ENCODE measurements at regions not wholly inside any gene's neighbourhood (a gene's known extent, or its start where the extent isn't known, plus 50 kb on each side); places are given as distances from the start of the nearest gene placed in this dataset.

DNA sequence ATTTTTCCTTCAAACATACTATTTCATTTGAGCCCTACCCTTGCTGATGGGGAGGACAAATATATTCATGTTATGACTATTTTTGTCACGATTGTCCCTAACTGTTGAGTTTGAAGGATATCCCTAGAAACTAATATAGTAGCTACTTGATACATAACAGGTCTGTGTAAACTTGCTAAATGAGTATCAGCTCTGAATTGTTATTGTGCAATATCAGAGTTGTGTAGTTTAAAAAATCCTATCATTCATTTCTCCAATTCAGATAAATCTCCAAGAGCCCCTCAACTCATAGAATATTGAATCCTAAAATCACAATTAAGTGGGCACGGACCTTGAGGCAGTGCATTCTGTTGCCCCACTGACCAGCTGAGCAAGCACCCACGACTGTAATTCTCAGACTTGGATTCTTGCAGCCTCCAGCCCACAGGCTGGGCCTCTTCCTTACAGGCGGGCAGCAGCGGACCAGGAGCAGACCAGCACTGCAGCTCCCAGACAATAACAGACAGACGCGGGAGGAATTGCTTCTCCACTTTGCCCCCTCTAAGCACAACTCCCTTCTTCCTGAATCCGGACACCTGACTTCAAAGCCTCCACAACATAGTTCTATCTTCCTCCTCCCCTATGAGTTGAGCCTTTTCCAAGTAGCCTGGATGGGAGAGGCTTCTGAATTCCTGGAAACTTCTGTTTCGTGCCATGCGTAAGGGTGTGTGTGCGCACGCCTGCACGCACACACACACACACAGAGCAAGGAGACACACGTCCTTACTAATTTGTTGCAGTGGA lies 337.6 kb upstream of the ARGLU1 start:
- no peak for DNase-seq

DNA sequence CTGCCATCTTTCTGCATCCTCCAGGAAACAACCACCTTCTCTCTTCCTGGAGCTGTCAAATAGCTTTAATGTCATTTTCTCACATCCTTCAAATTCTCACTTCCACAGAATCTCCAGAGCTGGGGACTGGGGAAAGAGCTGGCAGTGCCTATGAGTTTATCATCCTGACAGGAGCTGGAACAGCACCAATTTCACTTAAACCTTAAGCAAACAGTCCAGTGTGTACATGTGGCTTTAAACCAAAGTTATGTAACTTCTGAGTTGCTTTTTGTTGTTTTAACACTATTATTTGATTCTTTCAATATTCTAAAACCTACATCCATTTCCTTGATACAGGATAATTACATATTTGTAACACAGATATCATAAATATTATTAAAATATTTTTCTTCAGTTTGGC lies 331.5 kb upstream of the ARGLU1 start:
- DNase-seq = no peak

DNA sequence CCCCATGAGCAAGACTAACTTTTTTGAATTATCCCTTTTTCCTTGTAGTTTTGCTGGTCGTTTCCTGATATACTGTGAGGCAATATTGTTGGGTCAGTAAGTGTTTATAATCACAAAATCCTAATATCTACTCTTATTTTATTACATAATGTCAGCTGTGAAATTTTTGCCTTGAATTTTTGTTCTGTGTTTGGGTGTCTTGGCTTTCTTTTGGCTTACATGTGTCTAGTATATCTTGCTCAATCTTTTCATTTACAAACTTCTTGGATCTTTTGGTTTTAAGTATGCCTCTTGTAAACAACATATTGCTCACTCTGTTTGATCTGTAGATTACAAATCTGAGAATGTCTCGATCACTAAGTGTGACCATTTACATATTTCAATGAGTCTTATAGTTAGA lies 330.3 kb upstream of the ARGLU1 start:
- no peak for DNase-seq

DNA sequence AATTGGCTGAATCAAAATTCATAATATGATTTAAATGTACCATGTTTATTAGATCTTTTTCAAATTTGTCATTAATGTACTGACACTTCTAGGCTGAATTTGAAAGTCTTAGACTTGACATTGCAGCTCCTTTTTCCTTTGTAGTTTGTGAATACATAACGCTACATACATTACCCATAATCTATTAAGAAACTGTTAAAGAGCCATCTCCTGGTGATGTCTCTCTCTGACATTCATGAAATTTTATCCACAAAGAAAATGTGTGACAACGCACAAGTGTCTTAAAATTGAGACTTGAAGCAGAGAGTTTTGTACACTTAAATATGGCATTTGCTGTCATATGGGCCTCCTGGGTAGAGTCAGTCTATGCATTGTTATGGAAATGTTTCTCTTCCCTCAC lies 320.2 kb upstream of the ARGLU1 start:
- DNase-seq = no peak

DNA sequence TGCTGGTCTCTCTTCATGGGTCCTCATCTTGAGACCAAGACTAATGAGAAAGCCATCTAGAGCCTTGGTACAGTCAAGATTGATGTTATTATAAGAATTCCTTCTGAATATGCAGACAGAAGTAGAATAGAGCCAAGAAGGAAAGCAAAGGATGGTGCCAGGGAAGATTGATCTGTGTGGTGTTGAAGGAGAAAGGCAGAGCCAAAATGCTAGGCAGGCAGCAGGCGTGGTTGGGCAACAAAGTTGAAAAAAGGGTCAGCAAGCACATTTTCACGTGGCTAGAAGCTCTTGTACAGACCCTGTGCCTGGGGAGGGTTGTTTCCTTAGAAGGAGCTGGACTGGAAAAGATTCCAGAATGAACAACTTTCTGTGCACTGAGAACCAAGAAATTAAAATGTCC lies 319.7 kb upstream of the ARGLU1 start:
- DNase-seq = no peak

DNA sequence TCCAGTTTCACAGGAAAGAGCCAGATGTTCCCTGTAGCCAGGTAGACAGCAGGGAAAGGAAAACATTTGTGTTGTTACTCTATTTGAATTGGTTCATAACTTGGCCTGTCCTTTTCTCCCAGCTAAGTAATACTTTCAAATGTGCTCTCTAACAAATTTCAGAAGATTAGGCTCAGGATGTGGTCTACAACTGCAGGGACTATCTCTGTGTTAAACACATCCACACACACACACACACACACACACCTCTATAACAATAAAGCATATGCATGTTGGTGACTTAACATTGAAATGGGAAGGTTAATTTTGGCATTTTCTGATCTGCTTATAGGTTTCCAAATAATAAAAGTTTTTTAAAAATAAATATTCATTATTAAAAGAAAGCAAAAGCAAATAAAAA lies 316.0 kb upstream of the ARGLU1 start:
- no peak for DNase-seq

DNA sequence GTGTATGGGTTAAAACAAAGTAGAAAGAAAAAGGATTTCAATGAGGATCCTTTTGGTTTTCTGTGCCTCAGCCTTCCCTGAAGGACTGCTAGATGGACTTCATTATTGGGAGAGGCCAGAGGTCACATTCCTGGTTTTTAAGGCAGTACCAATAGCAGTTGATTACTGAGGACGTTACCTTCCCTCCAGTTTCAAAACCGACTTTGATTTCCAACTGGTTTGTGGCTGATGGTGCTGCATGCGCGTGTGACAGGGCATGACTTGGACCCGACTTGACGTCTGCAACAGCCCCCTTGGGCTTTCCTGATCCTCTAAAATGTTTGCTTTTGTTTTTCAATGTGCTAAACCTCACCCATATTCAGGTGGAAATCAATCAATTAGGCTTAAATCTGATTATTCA lies 314.3 kb upstream of the ARGLU1 start:
- no peak for DNase-seq

DNA sequence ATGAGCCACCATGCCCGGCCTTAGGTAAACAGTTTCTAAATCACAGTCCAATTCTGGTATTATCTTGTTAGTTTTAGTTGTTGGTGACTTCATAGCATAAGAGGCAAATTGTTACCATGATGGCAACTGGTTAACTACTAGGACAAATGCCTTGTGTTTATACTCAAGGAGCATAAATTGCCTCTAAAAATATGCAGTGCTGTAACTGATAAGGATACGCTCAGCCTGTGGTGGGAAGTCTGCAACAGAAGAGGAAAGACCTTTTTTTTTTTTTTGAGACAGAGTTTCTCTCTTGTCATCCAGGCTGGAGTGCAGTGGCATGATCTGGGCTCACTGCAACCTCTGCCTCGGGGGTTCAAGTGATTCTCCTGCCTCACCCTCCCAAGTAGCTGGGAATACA lies 311.9 kb upstream of the ARGLU1 start:
- DNase-seq = no peak

DNA sequence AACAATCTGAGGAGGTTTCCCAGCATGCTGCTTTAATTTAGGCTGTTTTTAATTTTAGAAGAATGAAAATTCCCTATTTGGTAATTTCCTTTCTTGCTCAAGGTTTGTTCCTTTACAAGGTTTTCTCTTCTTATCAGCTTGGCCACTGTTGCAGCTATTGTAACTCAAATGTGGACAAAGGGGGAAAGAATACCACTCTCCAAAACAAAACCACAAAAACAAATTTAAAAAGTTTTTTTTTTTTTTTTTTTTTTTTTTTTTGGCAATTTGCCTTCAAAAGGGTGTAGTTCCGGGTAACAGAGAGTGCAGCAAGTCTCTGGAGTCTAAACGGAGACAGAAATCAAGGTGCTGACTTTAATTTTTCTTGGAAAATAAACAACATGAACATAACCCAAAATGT lies 306.4 kb upstream of the ARGLU1 start:
- DNase-seq = no peak

DNA sequence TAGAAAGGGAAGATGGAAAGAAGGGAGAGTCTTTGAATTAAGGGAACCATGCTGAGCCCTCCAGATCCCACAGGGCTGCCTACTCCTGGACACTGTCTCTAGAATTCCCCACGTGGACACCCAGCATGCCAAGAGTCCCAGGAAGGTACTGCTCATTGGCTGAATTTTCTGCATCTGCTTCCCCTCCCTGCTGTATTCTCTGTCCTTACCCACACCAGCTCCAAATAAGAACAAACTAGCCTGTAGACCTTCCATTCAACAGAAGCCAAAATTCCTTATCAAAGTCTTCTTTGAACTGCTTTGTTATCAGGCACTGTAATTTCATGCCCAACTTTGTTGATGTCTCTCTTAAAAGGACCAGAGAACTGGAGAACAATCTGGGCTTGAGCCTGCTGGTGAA lies 305.9 kb upstream of the ARGLU1 start:
- DNase-seq = no peak

DNA sequence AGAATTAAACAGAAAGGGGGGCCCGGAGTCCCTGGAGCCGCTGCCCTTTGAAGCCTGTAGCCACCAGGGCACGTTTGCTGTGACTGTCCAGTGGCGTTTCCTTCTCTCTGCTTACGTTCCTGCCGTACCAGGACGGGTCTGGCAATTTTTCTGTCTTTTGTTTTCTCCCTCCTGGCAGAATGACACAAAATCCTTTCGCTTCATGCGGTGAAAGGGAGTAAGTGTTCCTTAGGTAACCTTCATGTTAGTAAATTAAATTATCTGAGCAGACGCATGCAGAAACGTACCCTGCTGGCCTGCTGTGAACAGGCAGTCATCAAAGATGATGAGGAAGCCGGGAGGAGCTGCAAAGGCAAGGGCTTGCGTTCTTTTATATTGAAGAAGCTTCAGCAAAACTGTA lies 299.3 kb upstream of the ARGLU1 start:
- no peak for DNase-seq

DNA sequence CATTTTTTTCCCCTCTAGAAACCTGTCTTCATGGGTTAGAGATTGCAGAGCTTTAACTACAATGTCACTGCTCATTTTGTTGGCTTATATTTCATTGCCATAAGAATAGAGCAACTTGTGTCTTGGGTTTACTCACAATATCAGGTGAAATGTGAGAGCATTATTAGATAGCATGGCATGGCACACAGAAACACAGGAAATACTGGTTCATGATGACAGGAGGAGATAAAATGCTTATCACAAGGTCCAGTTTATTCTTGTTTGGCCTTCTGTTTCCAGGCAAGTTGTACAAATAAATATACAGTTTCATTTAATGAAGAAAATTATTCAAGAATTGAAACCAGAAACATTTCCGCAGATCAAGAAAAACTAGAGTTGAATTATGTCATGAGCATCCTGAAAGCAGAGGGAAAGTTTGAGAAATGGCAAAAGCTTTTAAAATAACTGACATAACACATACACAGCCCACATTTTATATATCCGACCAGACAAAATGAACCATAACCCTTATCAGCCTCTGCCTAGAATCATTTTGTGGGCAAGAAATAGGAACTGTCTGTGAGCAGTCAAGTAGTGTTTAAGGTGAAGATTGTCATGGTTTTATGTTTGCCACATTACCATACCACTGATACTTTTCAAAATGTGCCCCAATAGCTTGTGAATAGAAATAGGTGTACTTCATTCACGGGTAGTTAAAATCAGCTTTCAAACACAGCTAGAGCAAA lies 297.9 kb upstream of the ARGLU1 start:
- no peak for DNase-seq

DNA sequence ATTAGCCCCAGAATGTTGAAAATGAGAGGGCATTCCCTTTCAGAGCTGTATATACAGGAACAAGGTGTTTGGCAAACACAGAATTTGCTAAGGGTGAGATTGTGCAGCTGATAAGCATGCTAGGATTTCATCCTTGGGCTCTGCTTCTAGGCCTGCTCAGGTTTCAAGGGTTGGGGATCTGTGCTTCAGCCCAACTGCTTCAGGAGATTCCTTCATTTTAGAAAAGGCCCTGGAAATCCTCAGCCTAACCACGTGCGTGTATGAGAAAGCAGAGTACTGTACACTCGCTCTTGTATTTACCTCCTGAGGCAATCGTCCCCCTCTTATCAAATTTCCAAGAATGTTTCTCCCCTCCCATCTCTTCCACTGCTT lies 291.6 kb upstream of the ARGLU1 start:
- DNase-seq = no peak

DNA sequence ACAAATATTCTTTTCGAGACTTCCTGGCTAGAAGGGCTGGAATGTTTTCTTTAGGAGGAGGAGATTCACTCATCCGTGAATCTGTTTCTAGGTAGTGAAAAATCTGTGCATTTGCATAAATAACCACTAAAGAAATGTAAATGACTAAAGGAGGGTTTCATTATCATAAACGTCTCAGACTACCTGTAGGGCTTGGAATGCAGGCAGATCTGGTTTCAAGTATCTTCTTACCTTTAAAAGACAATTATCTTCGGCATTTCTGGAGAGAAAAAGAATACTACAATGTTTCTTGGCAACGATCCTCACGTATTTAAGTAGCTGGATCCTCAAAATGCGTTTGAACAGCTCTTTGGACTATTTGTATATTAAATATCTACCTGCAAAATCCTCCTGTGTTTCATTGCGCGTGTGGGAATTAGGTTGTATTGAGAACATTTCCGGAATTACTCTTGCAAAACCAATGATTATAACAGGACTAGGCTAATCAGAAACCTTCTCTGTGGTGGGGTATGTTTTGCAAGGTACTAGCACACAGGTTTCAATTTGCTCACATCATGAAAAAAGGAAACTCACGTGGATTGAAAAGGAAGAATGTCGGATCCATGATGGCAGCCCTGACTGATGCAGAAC lies 291.1 kb upstream of the ARGLU1 start:
- no peak for DNase-seq

DNA sequence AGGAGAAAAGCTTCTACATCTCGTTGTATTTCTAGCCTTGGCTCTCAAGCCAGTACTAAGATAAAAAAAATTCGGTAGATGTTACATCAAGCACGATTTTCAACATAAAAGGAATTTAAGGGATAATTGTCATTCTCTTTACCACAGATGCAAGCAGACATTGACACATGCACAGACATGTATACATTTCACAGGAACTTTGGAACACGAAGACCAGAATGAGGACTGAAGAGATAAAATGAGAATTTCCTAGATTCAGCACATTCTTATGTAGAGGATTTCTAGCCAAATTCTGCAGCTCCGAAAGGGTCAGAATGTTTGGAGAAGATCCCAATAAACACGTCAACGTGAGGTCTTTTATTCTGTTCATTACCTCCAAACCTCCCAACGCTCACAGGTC lies 284.5 kb upstream of the ARGLU1 start:
- DNase-seq = no peak

DNA sequence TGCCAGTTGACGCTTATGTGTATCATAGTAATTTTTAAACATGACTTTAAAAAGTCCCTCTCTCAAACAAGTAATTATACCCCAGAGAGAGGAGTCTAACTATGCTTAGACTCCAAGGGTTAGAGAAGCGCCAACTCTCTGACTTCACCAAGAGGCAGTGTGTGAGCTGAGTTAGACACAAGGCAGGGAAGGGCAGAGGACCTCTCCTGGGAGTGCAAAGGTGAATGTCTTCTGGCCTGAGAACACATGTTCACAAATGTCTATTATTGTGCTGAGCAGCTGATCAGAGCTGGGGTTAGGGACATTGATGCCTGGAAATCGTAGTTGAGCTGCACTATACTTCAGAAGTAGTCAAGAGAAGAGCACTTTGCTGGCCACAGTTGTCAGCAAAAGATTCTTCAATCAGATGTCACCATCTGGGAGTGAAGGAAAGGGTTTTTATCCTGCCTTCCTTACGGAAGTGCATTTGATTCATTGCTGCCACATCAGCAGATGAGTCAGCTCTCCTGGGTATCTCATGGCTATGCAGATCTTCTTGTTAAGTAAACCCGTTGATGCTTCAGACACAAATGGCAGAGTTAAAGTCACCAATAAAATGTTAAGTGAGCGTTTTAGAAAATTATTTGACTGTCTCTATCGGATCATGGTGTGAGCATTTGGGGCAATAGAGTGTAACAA lies 283.2 kb upstream of the ARGLU1 start:
- DNase-seq = no peak

DNA sequence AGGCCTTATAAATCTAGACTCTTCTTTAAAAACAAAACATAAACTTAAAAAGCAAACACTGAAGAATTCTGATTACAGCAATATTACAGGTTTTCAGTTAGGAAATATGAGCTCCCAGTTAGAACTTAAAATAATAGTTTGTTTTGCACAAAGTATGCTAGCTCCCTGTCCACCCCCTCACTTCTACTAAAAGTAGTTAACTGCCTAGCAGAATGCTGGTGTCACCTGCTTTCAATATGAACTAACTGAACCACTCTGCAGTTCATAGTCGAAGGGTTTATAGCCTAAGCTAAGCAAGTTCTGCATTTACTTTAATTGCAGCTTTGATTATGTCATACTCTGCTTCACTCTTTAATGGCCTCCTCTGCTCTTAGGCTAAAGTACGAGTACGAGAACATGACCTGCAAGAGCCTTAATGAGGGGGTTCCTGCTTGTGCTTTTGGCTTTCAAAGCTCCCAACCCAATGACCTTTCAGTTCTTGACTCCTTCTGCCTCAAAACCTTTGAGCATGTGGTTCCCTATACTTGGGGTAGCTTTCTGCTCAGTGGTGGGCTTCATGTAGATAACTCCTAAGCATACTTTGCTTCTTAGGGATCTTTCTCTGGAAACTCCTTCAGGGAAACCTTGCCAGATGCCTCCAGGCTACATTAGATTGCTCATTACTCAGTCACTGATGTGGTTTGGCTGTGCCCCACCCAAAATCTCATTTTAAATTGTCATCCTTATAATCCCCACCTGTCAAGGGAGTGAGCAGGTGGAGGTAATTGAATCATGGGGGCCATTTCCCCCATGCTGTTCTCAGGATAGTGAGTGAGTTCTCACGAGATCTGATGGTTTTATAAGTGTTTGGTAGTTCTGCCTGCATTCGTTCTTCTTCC lies 278.9 kb upstream of the ARGLU1 start:
- no peak for DNase-seq

DNA sequence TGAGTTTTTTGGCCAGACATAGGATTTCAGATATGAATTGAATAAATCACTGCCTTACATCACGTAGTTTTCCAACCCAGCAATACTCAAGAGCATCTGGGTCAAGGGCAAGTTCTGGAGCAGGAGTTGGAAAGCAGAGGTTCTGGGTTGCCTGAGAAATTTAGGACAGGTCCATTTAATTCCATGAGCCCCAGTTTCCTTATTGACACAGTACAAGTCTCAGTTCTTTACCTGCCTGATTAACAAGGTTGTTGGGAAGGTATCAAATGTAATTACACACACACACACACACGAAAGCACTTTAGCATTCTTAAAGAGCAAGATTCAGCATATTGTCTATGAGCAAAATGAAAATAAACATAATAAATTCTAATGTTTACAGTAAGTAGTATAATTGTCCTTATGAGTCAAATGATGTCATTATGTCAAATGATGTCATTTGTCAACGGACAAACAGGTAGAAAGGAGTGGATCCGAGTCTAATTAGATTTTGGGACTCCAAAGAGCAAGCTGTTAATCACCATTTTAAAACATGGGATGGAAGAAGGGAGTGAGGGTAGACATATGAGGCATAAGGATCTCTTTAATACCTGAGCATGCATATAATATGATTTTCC lies 268.4 kb upstream of the ARGLU1 start:
- no peak for DNase-seq

DNA sequence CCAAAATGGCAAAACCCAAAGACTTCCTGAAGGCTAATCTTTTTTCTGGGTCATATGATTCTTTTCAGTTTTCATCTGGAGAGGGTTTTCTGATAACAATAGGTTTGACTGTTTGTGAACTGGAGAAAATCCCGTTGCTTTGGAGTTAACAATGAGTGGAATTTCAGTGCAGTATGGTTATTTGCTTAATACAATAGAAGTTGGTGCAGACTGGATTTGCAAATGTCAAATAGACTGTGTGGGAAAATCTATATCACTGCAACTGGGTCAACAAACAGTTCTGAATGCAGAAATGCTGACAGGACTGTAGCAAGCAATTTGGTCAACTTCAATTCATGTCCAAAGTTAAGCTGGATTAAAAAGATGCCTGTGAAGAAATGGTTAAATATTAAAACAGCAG lies 267.5 kb upstream of the ARGLU1 start:
- DNase-seq = no peak

DNA sequence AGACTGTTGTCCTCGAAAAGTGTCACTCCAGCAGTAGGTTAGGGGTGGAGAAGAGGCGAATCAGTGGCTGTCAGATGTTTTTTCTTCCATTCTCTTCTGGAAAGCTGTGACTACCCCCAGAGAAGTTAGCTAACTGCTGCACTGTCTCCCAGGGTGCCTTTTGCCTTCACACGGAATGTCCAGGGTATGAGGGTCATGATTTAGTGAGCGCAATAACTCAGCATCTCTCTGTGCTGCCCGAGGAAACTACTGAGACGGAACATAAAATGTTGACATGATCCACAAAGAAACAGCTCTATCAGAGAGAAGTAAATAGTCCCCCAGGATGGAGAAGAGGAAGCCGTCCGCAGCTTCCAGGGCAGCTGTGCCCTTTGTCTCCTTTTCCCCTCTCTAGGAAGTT lies 254.0 kb upstream of the ARGLU1 start:
- DNase-seq = no peak

DNA sequence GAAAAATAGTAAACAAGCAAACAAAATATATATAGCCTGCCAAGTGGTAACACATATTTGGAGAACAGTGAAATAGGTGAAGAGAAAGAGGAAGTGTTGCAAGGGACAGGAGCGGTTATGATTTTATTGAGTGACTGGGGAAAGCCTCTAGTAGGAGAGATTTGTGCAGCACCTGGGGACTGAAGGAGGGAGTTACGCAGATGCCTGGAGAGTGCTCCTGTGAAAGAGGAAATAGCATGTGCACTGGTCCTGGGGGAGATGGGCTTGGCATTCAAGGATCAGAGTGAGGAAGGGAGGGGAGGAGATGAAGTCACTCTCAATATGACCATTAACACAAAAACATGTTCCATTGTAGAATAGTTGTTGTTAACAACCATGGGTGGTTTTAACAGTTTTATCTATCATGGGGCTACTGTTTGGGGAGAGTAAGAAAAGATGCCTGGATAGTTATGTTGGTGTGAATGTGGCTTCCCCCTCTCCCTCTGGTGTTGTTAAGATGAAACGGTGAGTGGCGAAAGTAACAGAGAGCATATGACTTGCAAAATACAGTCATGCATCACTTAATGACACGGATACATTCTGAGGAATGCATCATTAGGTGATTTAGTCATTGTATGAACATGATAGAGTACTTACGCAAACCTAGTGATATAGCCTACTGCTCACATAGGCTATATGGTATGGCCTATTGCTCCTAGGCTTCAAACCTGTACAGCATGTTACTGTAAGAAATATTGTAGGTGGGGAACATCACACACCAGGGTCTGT lies 251.7 kb upstream of the ARGLU1 start:
- no peak for DNase-seq

DNA sequence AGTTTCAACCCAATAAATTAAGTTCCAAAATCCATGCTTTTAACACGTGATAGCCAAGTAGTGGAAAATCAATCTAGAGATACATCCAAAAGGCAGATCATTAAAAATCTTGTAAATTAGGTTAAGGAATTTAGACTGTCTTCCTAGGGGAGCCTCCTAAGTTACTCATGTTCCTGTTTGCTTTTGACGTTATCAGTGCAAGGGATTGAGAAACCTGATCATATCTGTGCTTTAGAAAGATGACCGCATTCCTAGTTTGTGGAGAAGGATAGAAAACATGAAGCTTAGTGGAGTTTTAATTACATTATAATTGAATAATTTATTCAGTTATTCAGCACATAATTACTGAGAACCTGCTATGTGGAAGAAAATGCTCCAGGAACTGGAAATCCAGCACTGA lies 251.0 kb upstream of the ARGLU1 start:
- no peak for DNase-seq

Data from NCI-H2029 treated with DMSO at 0.1 percent for 48 hours (cell line).